HL-60/S4 treated with retinoic acid at 250 ng/mL for 4 days and 3 days (cell line): ENCODE measurements at regions not wholly inside any gene's neighbourhood (a gene's known extent, or its start where the extent isn't known, plus 50 kb on each side); places are given as distances from the start of the nearest gene placed in this dataset.
"Not testable (repeated sequence)": the region's sequence is repeated elsewhere in the genome, so short reads cannot be mapped to it uniquely, and the experiment has no call there.

Experiments
- in situ Hi-C: fragments of 300-500 bp; cut with MboI; formaldehyde crosslinking; loops from 2 replicates; pipeline ENCODE4 v1.7.0; 2022; ENCODE audit warnings: low sequenced_read_pairs

DNA sequence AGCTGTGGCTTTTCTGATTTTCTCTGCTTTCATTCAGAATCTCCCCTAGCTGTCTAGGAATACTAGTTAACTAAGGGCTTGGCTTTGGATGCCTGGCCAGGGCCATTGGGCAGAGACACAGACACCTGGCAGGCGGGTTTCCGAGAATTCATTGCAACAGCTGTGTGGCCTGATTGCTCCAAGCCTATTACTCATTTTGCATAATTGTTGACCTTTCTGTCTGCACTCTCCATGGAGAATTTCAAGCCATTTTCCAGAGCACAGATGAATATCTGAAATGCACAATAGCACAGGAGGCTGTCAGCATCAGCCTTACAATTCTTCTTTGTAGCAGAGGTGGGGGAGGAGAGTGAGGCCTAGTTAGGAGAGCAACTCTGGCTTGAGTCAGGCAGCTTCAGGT, 310.5 kb downstream of the DMAC1 start:
- in situ Hi-C loops: no loop called here

DNA sequence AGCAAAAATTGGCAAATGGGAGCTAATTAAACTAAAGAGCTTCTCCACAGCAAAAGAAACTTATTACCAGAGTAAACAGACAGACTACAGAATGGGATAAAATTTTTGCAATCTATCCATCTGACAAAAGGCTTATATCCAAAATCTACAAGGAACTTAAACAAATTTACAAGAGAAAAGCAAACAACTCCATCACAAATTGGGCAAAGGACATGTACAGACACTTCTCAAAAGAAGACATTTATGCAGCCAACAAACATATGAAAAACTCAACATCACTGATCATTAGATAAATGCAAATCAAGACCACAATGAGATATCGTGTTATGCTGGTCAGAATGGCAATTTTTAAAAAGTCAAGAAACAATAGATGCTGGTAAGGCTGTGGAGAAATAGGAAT, 315.6 kb downstream of the DMAC1 start:
- in situ Hi-C loops: not testable (repeated sequence)

DNA sequence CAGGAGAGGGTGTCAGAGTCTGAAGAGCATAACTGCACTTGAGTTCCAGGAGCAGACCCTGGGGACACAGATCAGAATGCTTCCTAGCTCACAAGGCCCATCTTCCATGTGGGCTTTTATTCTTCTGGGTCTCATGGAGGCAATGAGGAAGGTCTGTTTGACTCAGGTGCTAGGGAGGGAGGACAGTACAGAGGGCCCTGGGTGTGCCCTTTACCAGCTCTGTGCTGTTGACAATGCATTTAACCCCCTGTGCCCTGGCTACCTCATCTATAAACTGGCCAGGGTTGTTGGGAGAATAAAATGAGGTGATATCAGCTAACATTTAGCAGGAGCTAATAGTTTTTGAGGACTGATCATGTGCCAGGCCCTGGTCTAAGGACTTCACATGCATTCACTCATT, 318.0 kb downstream of the DMAC1 start:
- in situ Hi-C loops: no loop called here

GRCh38 chr9:7479300-7479699, 320.3 kb downstream of the DMAC1 start:
- in situ Hi-C loops: no loop called here

DNA sequence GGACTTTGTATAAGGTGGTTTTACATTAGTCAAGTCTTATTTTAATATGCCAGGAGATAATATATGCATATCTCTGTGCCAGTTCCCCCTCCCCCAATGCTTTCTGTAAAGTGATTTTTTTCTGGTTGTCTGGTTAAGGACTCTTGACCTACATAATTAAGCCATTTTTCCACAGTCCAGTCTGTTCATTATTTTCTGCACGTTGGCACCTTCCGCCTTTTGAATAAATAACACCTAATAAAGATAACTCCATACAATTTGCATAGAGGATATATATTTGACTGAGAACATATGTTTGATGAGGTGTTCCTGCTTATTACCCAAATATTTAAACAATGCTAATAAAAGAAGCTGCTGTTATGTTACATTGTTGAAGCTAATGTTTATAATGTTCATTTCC, 320.9 kb downstream of the DMAC1 start:
- in situ Hi-C loops: no loop called here

DNA sequence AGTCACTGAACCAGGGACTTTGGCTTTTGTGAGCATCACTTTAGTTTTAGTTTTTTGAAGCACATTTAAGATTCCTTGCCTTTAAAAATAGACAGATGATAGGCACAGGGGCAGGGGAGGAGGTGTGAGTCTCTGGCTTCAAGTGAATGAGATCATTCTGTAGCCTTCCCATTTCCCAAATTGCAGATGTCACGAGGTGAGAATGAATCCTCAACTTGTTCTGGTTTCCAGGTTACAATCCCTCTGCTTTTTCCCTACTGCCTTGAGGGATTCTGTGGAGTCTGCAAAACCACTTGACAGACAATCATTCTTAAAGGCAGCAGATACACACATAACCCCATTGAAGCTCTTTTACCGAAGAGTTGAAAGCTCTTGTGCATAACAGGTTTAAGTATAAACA, 332.4 kb downstream of the DMAC1 start:
- in situ Hi-C loops: no loop called here

GRCh38 chr9:7461791-7462190, 337.8 kb downstream of the DMAC1 start:
- in situ Hi-C loops: no loop called here

DNA sequence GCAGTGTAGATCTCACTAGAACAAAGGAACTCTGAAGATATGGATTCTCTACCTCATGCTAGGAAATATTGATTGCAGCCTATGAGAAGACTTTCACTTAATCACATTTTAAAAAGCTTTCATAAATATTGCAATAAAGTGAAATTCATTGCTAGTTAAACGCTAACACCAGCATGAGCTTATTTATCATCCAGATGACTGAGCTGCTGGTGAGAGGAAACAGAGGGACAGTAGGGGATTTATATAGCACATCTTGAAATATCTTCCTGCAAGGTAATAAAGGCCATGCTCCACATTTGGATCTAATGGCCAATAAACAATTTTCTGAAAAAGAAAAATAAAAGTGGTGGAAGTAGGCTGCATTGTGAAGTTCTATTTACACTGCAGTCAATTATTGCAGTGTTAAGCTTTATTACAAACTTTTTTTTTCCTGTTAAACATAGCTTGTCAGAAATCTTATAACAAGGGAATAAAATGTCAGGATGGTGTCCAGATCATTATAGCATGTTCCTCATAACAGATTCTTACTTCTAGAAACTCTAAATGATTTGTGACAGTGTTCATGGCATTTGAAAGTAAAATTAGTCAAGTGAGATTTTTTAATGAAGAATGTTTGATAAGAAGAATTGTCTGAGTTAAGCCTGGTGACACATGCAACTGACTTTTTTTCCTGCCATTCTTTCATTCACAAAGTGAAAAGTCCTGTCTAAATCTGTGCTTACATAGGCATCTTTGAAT, 342.6 kb downstream of the DMAC1 start:
- in situ Hi-C loops: no loop called here

DNA sequence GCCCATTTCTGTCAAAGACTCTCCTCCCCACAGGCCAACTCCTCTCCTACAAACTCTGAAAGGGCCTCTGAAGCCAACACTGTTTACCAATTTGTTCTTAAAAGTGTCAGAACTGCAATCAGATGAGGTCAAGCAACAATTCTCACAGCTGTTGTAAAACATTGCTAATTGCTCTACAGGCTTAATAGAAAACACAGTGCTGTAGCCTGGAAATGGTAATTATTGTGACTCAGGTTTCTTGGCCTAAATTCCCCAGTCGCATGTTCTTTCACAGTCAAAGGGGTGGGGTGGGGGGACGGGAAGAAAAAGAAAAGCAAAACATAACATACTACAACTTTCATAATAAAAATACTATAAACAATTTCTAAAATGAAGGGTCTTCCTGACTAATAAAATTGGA, 343.2 kb downstream of the DMAC1 start:
- in situ Hi-C loops: no loop called here

GRCh38 chr9:7454624-7455023, 345.0 kb downstream of the DMAC1 start:
- in situ Hi-C loops: no loop called here

DNA sequence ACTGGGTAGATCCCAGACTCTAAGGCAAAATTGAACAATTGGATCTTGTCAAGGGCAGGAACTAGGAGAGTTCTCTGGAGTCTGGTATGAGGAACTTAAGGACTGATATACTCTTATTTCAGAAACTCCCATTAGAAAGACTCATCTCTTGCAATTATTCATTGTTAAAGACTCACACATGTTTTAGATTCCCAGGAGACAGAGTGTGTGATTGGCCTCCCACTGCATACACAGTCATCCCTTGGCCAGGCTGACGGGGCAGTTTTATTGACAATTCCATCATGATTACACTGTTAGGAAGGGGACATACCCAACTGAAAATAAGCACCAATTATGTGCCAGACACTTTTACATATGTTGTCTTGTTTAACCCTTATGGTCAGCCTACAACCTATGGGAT, 347.2 kb downstream of the DMAC1 start:
- in situ Hi-C loops: no loop called here

- in situ Hi-C loops: no loop called here
Measured at GRCh38 chr9:7451062-7451461, 348.5 kb downstream of the DMAC1 start.

- in situ Hi-C loops: no loop called here
Measured at GRCh38 chr9:7443541-7443940, 356.0 kb downstream of the DMAC1 start.

DNA sequence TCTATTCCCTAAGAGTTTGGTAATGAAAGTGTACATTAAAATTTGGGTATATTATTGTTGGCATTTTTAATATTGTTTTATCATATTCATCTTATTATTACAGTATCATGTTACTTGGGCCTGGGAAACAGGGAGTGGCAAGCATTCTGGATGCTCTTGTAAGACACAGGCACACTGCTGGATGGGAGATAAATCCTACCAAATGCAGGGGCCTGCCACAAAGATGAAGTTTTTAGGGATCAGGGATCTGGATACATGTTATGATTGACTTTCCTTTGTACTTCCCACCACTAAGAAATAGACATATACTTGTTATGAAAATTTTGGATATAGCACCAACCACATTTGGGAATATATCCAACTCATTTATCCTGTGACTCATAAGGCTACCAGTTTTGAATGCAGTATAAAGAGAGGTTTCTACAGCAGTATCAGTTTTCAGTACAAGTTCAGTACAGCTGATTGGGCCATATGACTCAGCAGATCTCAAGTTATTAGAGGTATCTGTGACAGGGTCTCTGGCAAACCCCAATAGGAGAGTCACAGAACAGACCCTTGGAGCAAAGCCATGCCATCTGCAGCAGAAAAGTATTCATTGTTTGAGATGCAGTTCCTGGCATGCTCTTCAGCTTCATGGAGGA, 360.1 kb downstream of the DMAC1 start:
- in situ Hi-C loops: no loop called here

GRCh38 chr9:7436754-7437153, 362.8 kb downstream of the DMAC1 start:
- in situ Hi-C loops: no loop called here

DNA sequence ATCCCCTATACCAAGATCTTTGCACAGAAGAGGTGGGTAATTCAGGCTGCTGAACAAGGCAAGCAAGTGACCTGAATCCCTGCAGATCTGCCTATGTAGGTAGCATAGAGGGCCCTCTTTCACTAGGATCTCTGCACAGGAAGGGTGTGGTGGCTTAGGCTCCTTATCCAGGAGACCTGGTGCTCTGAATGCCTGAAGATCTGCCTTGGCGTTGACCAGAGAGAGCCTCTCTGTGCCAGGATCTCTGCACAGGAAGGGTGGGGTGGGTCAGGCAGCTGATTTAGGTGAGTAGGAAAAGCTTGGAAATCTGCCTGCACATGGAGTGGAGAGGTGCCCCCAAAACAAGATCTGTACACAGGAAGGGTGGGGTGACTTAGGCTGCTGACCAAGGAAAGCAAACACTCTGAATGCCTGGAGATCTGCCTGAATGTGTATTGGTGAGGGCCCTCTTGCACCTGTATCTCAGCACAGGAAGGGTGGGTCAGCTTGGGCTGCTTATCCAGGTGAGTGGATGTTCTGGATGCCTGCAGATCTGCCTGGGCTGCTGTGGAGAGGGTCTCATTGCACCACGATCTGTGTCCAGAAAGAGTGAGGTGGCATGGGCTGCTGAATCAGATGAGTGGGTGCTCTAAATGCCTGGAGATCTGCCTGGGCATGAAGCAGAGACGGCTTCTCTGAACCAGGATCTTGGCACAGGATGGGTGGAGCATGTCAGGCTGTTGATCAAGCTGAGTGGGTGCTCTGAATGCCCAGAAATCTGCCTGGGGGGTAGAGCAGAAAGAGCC, 365.9 kb downstream of the DMAC1 start:
- in situ Hi-C loops: no loop called here

GRCh38 chr9:7432989-7433388, 366.6 kb downstream of the DMAC1 start:
- in situ Hi-C loops: no loop called here

GRCh38 chr9:7417397-7417796, 382.2 kb downstream of the DMAC1 start:
- in situ Hi-C loops: not testable (repeated sequence)

DNA sequence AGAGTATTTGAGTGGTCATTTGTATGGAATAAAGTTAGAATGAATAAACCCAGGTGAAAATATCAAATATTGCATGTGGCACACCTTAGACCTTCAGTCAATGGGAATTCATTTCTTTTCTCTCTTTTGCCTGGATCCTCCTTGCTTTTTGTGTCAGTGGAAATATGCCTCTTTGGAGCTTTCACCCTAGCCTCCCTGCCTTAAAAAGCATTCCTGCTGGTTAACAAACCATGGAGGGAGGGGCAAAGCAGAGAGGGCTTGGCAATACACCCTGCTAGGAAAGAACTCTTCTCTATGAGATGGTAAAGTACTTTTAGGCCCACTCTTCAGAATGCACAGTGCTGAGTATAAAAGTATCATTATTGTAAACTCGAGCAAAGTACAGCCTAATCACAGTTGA, 383.7 kb downstream of the DMAC1 start:
- in situ Hi-C loops: no loop called here

DNA sequence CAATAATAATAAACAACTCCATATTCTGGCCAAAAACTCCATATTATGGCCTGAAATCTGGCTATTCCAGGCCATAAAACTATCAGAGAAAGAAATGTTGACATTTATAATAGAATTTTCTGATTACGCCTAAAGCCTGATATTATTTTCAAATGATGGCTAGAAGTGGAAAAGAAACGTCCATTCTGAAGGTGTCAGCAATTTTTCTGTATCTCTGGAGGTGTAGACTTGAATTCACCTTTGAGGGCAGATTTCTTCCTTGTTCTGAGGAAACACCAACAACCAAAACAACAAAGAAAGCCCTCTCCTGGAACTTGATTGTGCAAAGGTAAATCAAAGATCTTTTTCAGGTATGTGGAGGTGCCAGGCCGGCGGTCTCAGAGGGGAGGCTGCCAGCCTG, 390.7 kb downstream of the DMAC1 start:
- in situ Hi-C loops: no loop called here

GRCh38 chr9:7407246-7407645, 392.3 kb downstream of the DMAC1 start:
- in situ Hi-C loops: no loop called here
